Kidney (tissue), 13 donors: ENCODE measurements at regions not wholly inside any gene's neighbourhood (a gene's known extent, or its start where the extent isn't known, plus 50 kb on each side); places are given as distances from the start of the nearest gene placed in this dataset.

Source experiments
- DNase-seq, 5 donors: peaks; one replicate each; pipeline ENCODE4 v3.0.0-alpha.2; 2013 to 2020
- FAIRE-seq: peaks from 2 replicates; lab custom pipeline; 2012; peaks lifted over from hg19 to GRCh38; lab: Jason Lieb, UNC
- H3K27ac ChIP-seq, 2 donors: one replicate each; pipeline ENCODE4 v1.7.0; 2013; ENCODE audit warnings: low read depth in 2 of 2, low read length in 2 of 2, inconsistent platforms in 1 of 2
- H3K27me3 ChIP-seq: one replicate; pipeline ENCODE4 v1.7.1; 2013; ENCODE audit warnings: low read length, inconsistent platforms; ENCODE audit not compliant: control insufficient read depth, insufficient read depth
- H3K36me3 ChIP-seq, 3 donors: one replicate each; pipeline versions ENCODE4 v1.7.0 to v1.7.1; 2013; ENCODE audit warnings: low read length in 3 of 3, control low read depth in 1 of 3, inconsistent platforms in 1 of 3; ENCODE audit not compliant: insufficient read depth in 3 of 3, control insufficient read depth in 2 of 3
- H3K4me1 ChIP-seq, 3 donors: one replicate each; pipeline versions ENCODE4 v1.7.0 to v1.7.1; 2013; ENCODE audit warnings: low read length in 3 of 3, inconsistent platforms in 1 of 3, low read depth in 1 of 3; ENCODE audit not compliant: control insufficient read depth in 2 of 3, insufficient read depth in 2 of 3
- H3K4me3 ChIP-seq, 3 donors: one replicate each; pipeline versions ENCODE4 v1.7.0 to v1.8.1; 2013; ENCODE audit warnings: low read length in 3 of 3, control low read depth in 1 of 3, inconsistent platforms in 1 of 3
- H3K9ac ChIP-seq, 3 donors: one replicate each; pipeline versions ENCODE4 v1.7.0 to v1.7.1; 2013; ENCODE audit warnings: low read length in 3 of 3, control low read depth in 1 of 3, inconsistent platforms in 1 of 3
- H3K9me3 ChIP-seq, 3 donors: one replicate each; pipeline versions ENCODE4 v1.7.0 to v1.7.1; 2013; ENCODE audit warnings: low read length in 3 of 3, control low read depth in 1 of 3, inconsistent platforms in 1 of 3; ENCODE audit not compliant: control insufficient read depth in 2 of 3, insufficient read depth in 1 of 3
- CTCF ChIP-seq: IDR thresholded peaks from 3 replicates; pipeline ENCODE4 v1.5.1; 2012; ENCODE audit warnings: mild to moderate bottlenecking, moderate library complexity, borderline replicate concordance; ENCODE audit not compliant: insufficient read depth; ENCODE audit errors: extremely low read depth
- intact Hi-C: fragments of 100-400 bp; cut with DNase I; formaldehyde crosslinking; loops from one replicate; pipeline ENCODE4 v1.11.1; 2022
- donor health status: control.
- donor health status: control.
- donor health status: control.
- donor health status: control.
- donor health status: control.
- donor health status: DM: yes; HTN: yes; CAD: no.
- donor health status: Normal renal cell carcinoma (clear cell type).

GRCh38 chr10:118978316-118978997 is 51.1 kb upstream of the NANOS1 start:
- H3K27me3 ChIP-seq: no peaks in the 10 kb centered on the region
- TF ChIP-seq CTCF: no peak
- intact Hi-C loops: no loop called here
- no peak overlapping the region for H3K4me3 ChIP-seq
- no peak for FAIRE-seq
- peaks cover 0 to 7% (median 0%) of the 10 kb centered on the region in 3 donors for H3K9me3 ChIP-seq
- no peaks in the 10 kb centered on the region for H3K36me3 ChIP-seq
- H3K4me1 ChIP-seq: no peaks in the 10 kb centered on the region
- H3K9ac ChIP-seq: no peak overlapping the region
- no peak overlapping the region for H3K27ac ChIP-seq
- DNase-seq: no peak

DNA sequence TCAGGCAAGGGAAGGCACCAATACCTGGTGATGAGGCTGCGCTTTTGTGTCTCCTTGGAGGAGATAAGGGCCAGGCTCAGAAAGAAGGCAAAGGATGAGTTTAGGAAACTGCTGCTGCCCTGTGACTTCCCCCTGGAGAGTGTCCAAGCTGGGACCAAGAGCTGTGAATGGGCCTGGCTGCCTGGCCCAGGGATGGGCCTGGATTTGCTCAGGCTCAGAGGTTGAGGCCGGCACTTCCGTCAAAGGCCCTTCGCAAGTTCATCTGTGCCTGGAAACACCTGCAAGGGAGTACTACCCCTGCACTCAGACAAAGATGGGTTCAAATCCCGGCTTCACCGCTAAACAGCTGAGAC is 50.5 kb upstream of the NANOS1 start:
- no peak for FAIRE-seq
- no peak for TF ChIP-seq CTCF
- intact Hi-C loops: no loop called here
- Histone ChIP-seq H3K9ac (no peak overlapping the region), H3K36me3 (no peaks in the 10 kb centered on the region), H3K4me1 (no peaks in the 10 kb centered on the region), H3K27ac (no peak overlapping the region), H3K27me3 (no peaks in the 10 kb centered on the region), H3K4me3 (no peak overlapping the region), H3K9me3 (peaks cover 0 to 2% (median 0%) of the 10 kb centered on the region in 3 donors)
- no peak for DNase-seq

GRCh38 chr10:118979661-118980060 is 49.9 kb upstream of the NANOS1 start:
- intact Hi-C loops: no loop called here
- Histone ChIP-seq H3K27me3 (no peaks in the 10 kb centered on the region), H3K36me3 (no peaks in the 10 kb centered on the region), H3K9ac (no peak overlapping the region), H3K4me3 (no peak overlapping the region), H3K9me3 (no peaks in the 10 kb centered on the region), H3K27ac (no peak overlapping the region), H3K4me1 (no peaks in the 10 kb centered on the region)
- no peak for DNase-seq
- no peak for FAIRE-seq
- TF ChIP-seq CTCF: no peak
